CD14-positive monocyte (primary cell): ENCODE measurements at regions not wholly inside any gene's neighbourhood (a gene's known extent, or its start where the extent isn't known, plus 50 kb on each side); places are given as distances from the start of the nearest gene placed in this dataset.
"Not testable (repeated sequence)": the region's sequence is repeated elsewhere in the genome, so short reads cannot be mapped to it uniquely, and the experiment has no call there.

Source experiments
- DNase-seq, 3 donors: peaks; one replicate each; pipeline ENCODE4 v3.0.0-alpha.2; 2011 to 2022
- H2AFZ ChIP-seq: 2 replicates; pipeline ENCODE4 v1.6.0; 2012; ENCODE audit warnings: mild to moderate bottlenecking, low read depth, low read length, inconsistent platforms; ENCODE audit not compliant: insufficient read depth, poor library complexity, severe bottlenecking
- H3K27ac ChIP-seq, 2 donors: 1 replicate in 1 of 2; 2 replicates in 1 of 2; pipeline ENCODE4 v1.5.1; 2012 to 2013; ENCODE audit warnings: low read length in 2 of 2, control low read depth in 1 of 2, inconsistent platforms in 1 of 2, low read depth in 1 of 2, mild to moderate bottlenecking in 1 of 2
- H3K27me3 ChIP-seq, 2 donors: one replicate each; pipeline versions ENCODE4 v1.6.0 to v1.6.1; 2011 to 2013; ENCODE audit warnings: low read length in 2 of 2; ENCODE audit not compliant: control insufficient read depth in 2 of 2, insufficient read depth in 2 of 2
- H3K36me3 ChIP-seq, 2 donors: replicated peaks in 1 of 2; 1 replicate in 1 of 2; 2 replicates in 1 of 2; pipeline versions ENCODE4 v1.5.1 to v1.6.1; 2012 to 2013; ENCODE audit warnings: low read length in 2 of 2, control low read depth in 1 of 2, inconsistent platforms in 1 of 2, mild to moderate bottlenecking in 1 of 2; ENCODE audit not compliant: insufficient read depth in 2 of 2, control insufficient read depth in 1 of 2
- H3K4me1 ChIP-seq, 2 donors: 1 replicate in 1 of 2; 2 replicates in 1 of 2; pipeline versions ENCODE4 v1.5.1 to v1.6.1; 2012 to 2013; ENCODE audit warnings: low read length in 2 of 2, control low read depth in 1 of 2, inconsistent platforms in 1 of 2, mild to moderate bottlenecking in 1 of 2, moderate library complexity in 1 of 2; ENCODE audit not compliant: insufficient read depth in 2 of 2, control insufficient read depth in 1 of 2
- H3K4me2 ChIP-seq: replicated peaks from 2 replicates; pipeline ENCODE3; 2012; ENCODE audit warnings: low read length, moderate library complexity, mild to moderate bottlenecking; ENCODE audit not compliant: poor library complexity, severe bottlenecking; ENCODE audit errors: extremely low read depth
- H3K4me3 ChIP-seq, 3 experiments: fragments of 200-600 bp in 1 of 3; sonication (generic) in 1 of 3; replicated peaks in 1 of 3; 1 replicate in 2 of 3; 2 replicates in 1 of 3; pipeline ENCODE4 v1.5.1; 2011 to 2013; ENCODE audit warnings: low read length in 3 of 3, mild to moderate bottlenecking in 3 of 3, control low read depth in 2 of 3, low read depth in 2 of 3, inconsistent platforms in 1 of 3, moderate library complexity in 1 of 3
- H3K79me2 ChIP-seq: 2 replicates; pipeline ENCODE4 v1.6.0; 2012; ENCODE audit warnings: mild to moderate bottlenecking, control low read depth, inconsistent platforms, low read length, moderate library complexity; ENCODE audit not compliant: insufficient read depth
- H3K9ac ChIP-seq: 2 replicates; pipeline ENCODE4 v1.6.0; 2017; ENCODE audit warnings: low read length, mild to moderate bottlenecking; ENCODE audit not compliant: insufficient read depth, poor library complexity, severe bottlenecking
- H3K9me3 ChIP-seq, 2 donors: replicated peaks in 1 of 2; 1 replicate in 1 of 2; 2 replicates in 1 of 2; pipeline versions ENCODE4 v1.5.1 to v1.6.1; 2012 to 2013; ENCODE audit warnings: low read length in 2 of 2, control low read depth in 1 of 2; ENCODE audit not compliant: control insufficient read depth in 1 of 2, insufficient read depth in 1 of 2
- H4K20me1 ChIP-seq: 2 replicates; pipeline ENCODE4 v1.6.0; 2012; ENCODE audit warnings: mild to moderate bottlenecking, low read length, control low read depth, moderate library complexity; ENCODE audit not compliant: insufficient read depth
- H3K27ac Mint-ChIP-seq, 7 donors: one replicate each; pipeline ENCODE4 v1.8.0; 2020; ENCODE audit warnings: mild to moderate bottlenecking in 7 of 7, mixed read lengths in 7 of 7, moderate library complexity in 6 of 7, inconsistent platforms in 2 of 7
- H3K27me3 Mint-ChIP-seq, 3 donors: one replicate each; pipeline ENCODE4 v1.8.0; 2021 to 2022; ENCODE audit warnings: low read depth in 3 of 3, mild to moderate bottlenecking in 3 of 3, mixed read lengths in 3 of 3, moderate library complexity in 3 of 3, inconsistent platforms in 1 of 3
- H3K36me3 Mint-ChIP-seq, 2 donors: one replicate each; pipeline ENCODE4 v1.8.0; 2020; ENCODE audit warnings: mixed read lengths in 2 of 2, inconsistent platforms in 1 of 2, mild to moderate bottlenecking in 1 of 2
- H3K4me1 Mint-ChIP-seq: one replicate; pipeline ENCODE4 v1.8.0; 2020; ENCODE audit warnings: mild to moderate bottlenecking, mixed read lengths
- H3K4me3 Mint-ChIP-seq, 2 donors: one replicate each; pipeline ENCODE4 v1.8.0; 2020; ENCODE audit warnings: mild to moderate bottlenecking in 2 of 2, mixed read lengths in 2 of 2, moderate library complexity in 1 of 2
- H3K9me3 Mint-ChIP-seq, 7 donors: one replicate each; pipeline ENCODE4 v1.8.0; 2020 to 2022; ENCODE audit warnings: mixed read lengths in 7 of 7, mild to moderate bottlenecking in 6 of 7, moderate library complexity in 6 of 7, inconsistent platforms in 2 of 7
- CTCF ChIP-seq: fragments of 200-600 bp; IDR thresholded peaks from one replicate; pipeline ENCODE4 v1.8.0; 2022; ENCODE audit warnings: antibody characterized with exemption, mild to moderate bottlenecking
- WGBS: methylation state at CpG from one replicate; pipeline ENCODE4 v1.1.5; 2013; ENCODE audit warnings: missing lambda C conversion rate; ENCODE audit not compliant: insufficient coverage; 5-methylcytosine and 5-hydroxymethylcytosine counted together
- intact Hi-C, 2 donors: fragments of 100-400 bp; cut with micrococcal nuclease; formaldehyde crosslinking; loops; one replicate each; pipeline versions ENCODE4 v1.15.0 to v1.15.1; 2023

DNA sequence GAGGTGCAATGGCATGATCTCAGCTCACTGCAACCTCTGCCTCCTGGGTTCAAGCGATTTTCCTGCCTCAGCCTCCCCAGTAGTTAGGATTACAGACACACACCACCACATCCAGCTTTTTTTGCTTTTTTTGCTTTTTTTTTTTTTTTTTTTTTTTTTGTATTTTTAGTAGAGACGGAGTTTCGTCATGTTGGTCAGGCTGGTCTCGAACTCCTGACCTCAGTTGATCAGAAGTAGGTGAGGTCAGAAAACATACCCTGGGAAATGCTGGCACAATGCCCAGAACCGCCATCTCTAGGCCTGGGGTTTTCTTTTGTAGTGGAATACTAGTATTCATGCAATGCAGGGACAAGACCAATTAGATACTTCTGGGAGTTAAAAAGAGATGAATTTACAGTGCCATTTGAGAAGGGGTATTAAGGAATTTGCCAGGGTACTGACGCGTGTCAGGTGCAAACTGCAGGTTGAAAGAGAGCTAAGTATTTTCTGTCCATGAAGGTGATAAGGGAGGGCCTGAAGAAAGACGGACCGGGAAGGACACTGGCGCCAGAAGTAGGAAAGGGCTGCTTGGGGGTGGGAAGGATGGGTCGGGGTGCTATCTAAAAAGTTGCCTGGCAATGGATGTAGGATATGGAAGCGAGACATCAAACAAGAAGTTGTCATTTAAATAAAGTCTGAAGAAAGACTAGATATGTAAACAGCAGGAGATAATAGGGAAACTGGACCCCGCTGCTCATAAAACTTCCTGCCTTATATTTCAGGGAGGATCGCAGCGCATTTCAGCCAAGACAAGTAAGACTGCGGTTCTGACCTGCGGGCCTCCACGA is 95.8 kb downstream of the PPIAL4G start:
- H2AFZ ChIP-seq, H3K9me3 Mint-ChIP-seq, H3K36me3 ChIP-seq, H3K9me3 ChIP-seq, H3K9ac ChIP-seq, H3K27me3 Mint-ChIP-seq, H4K20me1 ChIP-seq, DNase-seq, H3K36me3 Mint-ChIP-seq, intact Hi-C loops, H3K27me3 ChIP-seq, H3K79me2 ChIP-seq, H3K4me3 ChIP-seq: not testable (repeated sequence)
- H3K4me2 ChIP-seq: peak overlapping the region; percentile 71
- Mint-ChIP-seq H3K4me3 (peak overlapping the region in 1 of 2 donors; percentile 40), H3K4me1 (peaks cover 29% of the 10 kb centered on the region), H3K27ac (peak overlapping the region in 2 of 7 donors; percentile 61 to 98)
- WGBS: 96% methylated on average over 12 of the region's 18 CpGs
- peak overlapping the region in 1 of 2 donors; percentile 85 for H3K27ac ChIP-seq
- H3K4me1 ChIP-seq: peaks cover 10 to 14% of the 10 kb centered on the region in 2 donors

DNA sequence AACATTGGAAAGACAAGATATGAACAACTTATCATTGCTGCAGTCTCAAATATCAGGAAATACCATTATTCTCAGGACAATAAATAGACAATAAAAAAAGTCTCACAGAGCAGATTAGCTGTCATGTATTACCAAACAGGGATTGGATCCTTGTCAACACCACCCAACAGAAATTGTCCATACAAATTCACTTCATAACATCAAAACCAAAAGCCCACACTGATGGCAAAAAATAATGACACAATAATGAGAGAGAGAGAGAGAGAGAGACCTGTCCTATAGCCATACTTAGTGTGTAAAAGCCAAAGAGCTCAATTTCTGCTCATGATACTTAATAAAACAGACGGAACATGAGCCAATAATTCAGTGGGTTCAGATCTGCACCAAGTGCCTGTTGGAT is 96.5 kb downstream of the PPIAL4G start:
- peaks cover 10 to 14% of the 10 kb centered on the region in 2 donors for H3K4me1 ChIP-seq
- Mint-ChIP-seq H3K9me3 (peaks cover 0 to 2% (median 0%) of the 10 kb centered on the region in 7 donors), H3K27ac (peak overlapping the region in 1 of 7 donors; percentile 35), H3K4me3 (no peak overlapping the region), H3K27me3 (peaks cover 0 to 8% (median 2%) of the 10 kb centered on the region in 3 donors), H3K36me3 (no peaks in the 10 kb centered on the region), H3K4me1 (peaks cover 29% of the 10 kb centered on the region)
- H4K20me1 ChIP-seq: no peaks in the 10 kb centered on the region
- no peak for TF ChIP-seq CTCF
- H3K4me3 ChIP-seq: no peak overlapping the region
- H3K79me2 ChIP-seq: no peaks in the 10 kb centered on the region
- no peaks in the 10 kb centered on the region for H3K36me3 ChIP-seq
- H3K27ac ChIP-seq: no peak overlapping the region
- H3K9ac ChIP-seq: no peak overlapping the region
- intact Hi-C loops: no loop called here
- no peak overlapping the region for H2AFZ ChIP-seq
- no CpG with 5 or more reads among the region's 1 CpG for WGBS
- no peak for DNase-seq
- H3K9me3 ChIP-seq: no peaks in the 10 kb centered on the region
- no peaks in the 10 kb centered on the region for H3K27me3 ChIP-seq
- H3K4me2 ChIP-seq: no peak overlapping the region

DNA sequence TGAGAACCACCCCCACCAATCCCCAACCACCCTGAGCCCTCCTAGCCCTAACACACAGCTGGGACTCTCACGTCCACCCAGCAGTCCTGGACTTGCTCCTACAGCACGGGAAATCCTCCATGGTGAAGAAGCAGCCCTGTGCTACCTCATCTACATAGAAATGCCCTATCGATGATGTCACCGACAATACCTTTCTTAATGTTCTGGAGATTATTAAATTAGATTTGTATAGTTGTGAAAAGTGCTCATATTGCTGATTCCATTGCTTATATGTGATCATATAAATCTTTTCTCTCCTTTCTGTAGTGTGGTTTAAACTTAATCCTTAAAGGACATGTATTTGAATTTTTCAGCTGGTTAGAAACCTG is 97.1 kb downstream of the PPIAL4G start:
- H3K79me2 ChIP-seq, H3K4me3 Mint-ChIP-seq, H4K20me1 ChIP-seq, H3K27me3 Mint-ChIP-seq, DNase-seq, H3K9ac ChIP-seq, H2AFZ ChIP-seq, H3K27ac Mint-ChIP-seq, H3K27me3 ChIP-seq, H3K4me3 ChIP-seq, H3K36me3 Mint-ChIP-seq, H3K36me3 ChIP-seq, H3K9me3 Mint-ChIP-seq, H3K9me3 ChIP-seq, H3K27ac ChIP-seq, intact Hi-C loops, H3K4me2 ChIP-seq: not testable (repeated sequence)
- H3K4me1 Mint-ChIP-seq: peaks cover 29% of the 10 kb centered on the region
- WGBS: 100% methylated on average over 1 of the region's 4 CpGs
- H3K4me1 ChIP-seq: peaks cover 10 to 14% of the 10 kb centered on the region in 2 donors
